Keratinocyte (primary cell): ENCODE measurements at regions not wholly inside any gene's neighbourhood (a gene's known extent, or its start where the extent isn't known, plus 50 kb on each side); places are given as distances from the start of the nearest gene placed in this dataset.

Experiments
- DNase-seq: peaks from one replicate; pipeline ENCODE4 v3.0.0-alpha.2; 2011; ENCODE audit warnings: low read depth, missing footprints, low spot score
- FAIRE-seq: peaks from 2 replicates; lab custom pipeline; 2011; peaks lifted over from hg19 to GRCh38; lab: Jason Lieb, UNC
- H2AFZ ChIP-seq: 2 replicates; pipeline ENCODE4 v1.6.0; 2012; ENCODE audit warnings: low read length, control low read depth, inconsistent platforms; ENCODE audit not compliant: control insufficient read depth
- H3K27ac ChIP-seq: 2 replicates; pipeline ENCODE4 v1.5.1; 2011; ENCODE audit warnings: low read length; ENCODE audit not compliant: control insufficient read depth, insufficient read depth
- H3K27me3 ChIP-seq: 3 replicates; pipeline ENCODE4 v1.6.0; 2011; ENCODE audit warnings: low read length; ENCODE audit not compliant: control insufficient read depth, insufficient read depth; ENCODE audit errors: extremely low read depth
- H3K36me3 ChIP-seq, 2 experiments: 2 replicates in 1 of 2; 3 replicates in 1 of 2; pipeline ENCODE4 v1.5.1; 2011; ENCODE audit warnings: low read length in 2 of 2, mild to moderate bottlenecking in 1 of 2; ENCODE audit not compliant: control insufficient read depth in 2 of 2, insufficient read depth in 2 of 2; ENCODE audit errors: extremely low read depth in 1 of 2
- H3K4me1 ChIP-seq: 3 replicates; pipeline ENCODE4 v1.5.1; 2011; ENCODE audit warnings: low read length; ENCODE audit not compliant: control insufficient read depth, insufficient read depth; ENCODE audit errors: extremely low read depth
- H3K4me2 ChIP-seq: 3 replicates; pipeline ENCODE4 v1.6.0; 2011; ENCODE audit warnings: low read depth, low read length; ENCODE audit not compliant: control insufficient read depth, insufficient read depth; ENCODE audit errors: extremely low read depth
- H3K4me3 ChIP-seq, 3 experiments: fragments of 200-600 bp in 1 of 3; sonication (generic) in 1 of 3; 2 replicates in 2 of 3; 3 replicates in 1 of 3; pipeline ENCODE4 v1.5.1; 2011 to 2016; ENCODE audit warnings: low read length in 3 of 3, mild to moderate bottlenecking in 3 of 3, control low read depth in 2 of 3, inconsistent platforms in 1 of 3, low read depth in 1 of 3, mixed read lengths in 1 of 3, mixed run types in 1 of 3, moderate library complexity in 1 of 3; ENCODE audit not compliant: control insufficient read depth in 2 of 3, insufficient read depth in 2 of 3; ENCODE audit errors: extremely low read depth in 1 of 3
- H3K79me2 ChIP-seq: 2 replicates; pipeline ENCODE4 v1.6.0; 2012; ENCODE audit warnings: low read length; ENCODE audit not compliant: control insufficient read depth, insufficient read depth
- H3K9ac ChIP-seq: 3 replicates; pipeline ENCODE4 v1.6.0; 2011; ENCODE audit warnings: low read length; ENCODE audit not compliant: control insufficient read depth, insufficient read depth; ENCODE audit errors: extremely low read depth
- H3K9me1 ChIP-seq: 3 replicates; pipeline ENCODE4 v1.6.0; 2011; ENCODE audit warnings: low read length; ENCODE audit not compliant: control insufficient read depth, insufficient read depth; ENCODE audit errors: extremely low read depth
- H3K9me3 ChIP-seq: 2 replicates; pipeline ENCODE4 v1.5.1; 2012; ENCODE audit warnings: low read depth, low read length; ENCODE audit not compliant: control insufficient read depth
- H4K20me1 ChIP-seq: 3 replicates; pipeline ENCODE4 v1.6.0; 2011; ENCODE audit warnings: low read length; ENCODE audit not compliant: control insufficient read depth, insufficient read depth; ENCODE audit errors: extremely low read depth
- EZH2 ChIP-seq: IDR thresholded peaks from one replicate; pipeline ENCODE4 v1.6.1; 2012; ENCODE audit warnings: inconsistent platforms, mild to moderate bottlenecking, low read length, moderate library complexity
- dilution Hi-C: fragments of 300-500 bp; cut with MboI; formaldehyde crosslinking; loops from one replicate; pipeline ENCODE4 v1.7.0; 2020; ENCODE audit warnings: low sequenced_read_pairs; ENCODE audit not compliant: extremely low pct_ligation_motif_present
- TF ChIP-seq, protein P1 (sequence below), 3 experiments: IDR thresholded peaks in 1 of 3; conservative IDR thresholded peaks in 1 of 3; optimal IDR thresholded peaks in 1 of 3; 2 replicates in 2 of 3; 3 replicates in 1 of 3; pipeline versions ENCODE3 to v1.5.1; 2011; ENCODE audit warnings: low read length in 3 of 3, mild to moderate bottlenecking in 3 of 3, moderate library complexity in 2 of 3, control low read depth in 1 of 3, inconsistent platforms in 1 of 3; ENCODE audit not compliant: insufficient read depth in 2 of 3; ENCODE audit errors: extremely low read depth in 1 of 3

DNA sequence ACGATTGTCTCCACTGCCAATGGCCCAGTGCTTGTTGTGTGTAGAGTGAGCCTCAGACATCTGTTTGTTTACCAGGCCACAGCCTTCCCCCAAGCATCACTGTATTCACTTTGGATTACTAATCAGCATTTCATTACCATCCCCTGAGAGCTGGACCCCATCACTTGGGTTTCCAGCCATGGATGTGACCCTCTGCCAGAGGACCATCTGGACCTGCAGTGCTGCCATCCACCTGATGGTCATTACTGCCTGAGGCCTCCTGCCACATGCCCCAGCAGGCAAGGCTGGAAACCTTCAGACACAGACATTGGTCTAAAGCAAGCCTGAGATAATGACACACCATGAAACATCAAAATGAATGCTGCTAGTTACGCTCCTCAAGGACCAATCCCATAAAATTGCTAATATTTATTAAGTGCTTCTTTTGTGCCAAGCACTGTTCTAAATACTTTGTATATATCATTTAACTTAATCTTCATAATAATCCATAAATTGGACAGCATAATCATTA lies 2096.3 kb upstream of the CELF4 start:
- Histone ChIP-seq H3K4me3 (no peak overlapping the region), H4K20me1 (no peaks in the 10 kb centered on the region), H3K36me3 (no peaks in the 10 kb centered on the region), H3K4me2 (no peak overlapping the region), H3K9ac (no peak overlapping the region), H2AFZ (no peak overlapping the region), H3K4me1 (peaks cover 9% of the 10 kb centered on the region), H3K27ac (no peak overlapping the region), H3K9me3 (no peaks in the 10 kb centered on the region), H3K27me3 (no peaks in the 10 kb centered on the region), H3K79me2 (no peaks in the 10 kb centered on the region), H3K9me1 (no peaks in the 10 kb centered on the region)
- FAIRE-seq (no peak), DNase-seq (no peak)
- TF ChIP-seq EZH2, result no peak
- TF ChIP-seq, protein P1, sequence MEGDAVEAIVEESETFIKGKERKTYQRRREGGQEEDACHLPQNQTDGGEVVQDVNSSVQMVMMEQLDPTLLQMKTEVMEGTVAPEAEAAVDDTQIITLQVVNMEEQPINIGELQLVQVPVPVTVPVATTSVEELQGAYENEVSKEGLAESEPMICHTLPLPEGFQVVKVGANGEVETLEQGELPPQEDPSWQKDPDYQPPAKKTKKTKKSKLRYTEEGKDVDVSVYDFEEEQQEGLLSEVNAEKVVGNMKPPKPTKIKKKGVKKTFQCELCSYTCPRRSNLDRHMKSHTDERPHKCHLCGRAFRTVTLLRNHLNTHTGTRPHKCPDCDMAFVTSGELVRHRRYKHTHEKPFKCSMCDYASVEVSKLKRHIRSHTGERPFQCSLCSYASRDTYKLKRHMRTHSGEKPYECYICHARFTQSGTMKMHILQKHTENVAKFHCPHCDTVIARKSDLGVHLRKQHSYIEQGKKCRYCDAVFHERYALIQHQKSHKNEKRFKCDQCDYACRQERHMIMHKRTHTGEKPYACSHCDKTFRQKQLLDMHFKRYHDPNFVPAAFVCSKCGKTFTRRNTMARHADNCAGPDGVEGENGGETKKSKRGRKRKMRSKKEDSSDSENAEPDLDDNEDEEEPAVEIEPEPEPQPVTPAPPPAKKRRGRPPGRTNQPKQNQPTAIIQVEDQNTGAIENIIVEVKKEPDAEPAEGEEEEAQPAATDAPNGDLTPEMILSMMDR (optimal IDR thresholded peaks at IDR 0.05 in 1 of 3, IDR thresholded peaks at IDR 0.05 in 1 of 3, conservative IDR thresholded peaks at IDR 0.05 in 1 of 3; ENCODE audit: extremely low read depth in 1 of 3, insufficient read depth in 2 of 3, low read length in 3 of 3), result no peak
- dilution Hi-C loops, result no loop called here

DNA sequence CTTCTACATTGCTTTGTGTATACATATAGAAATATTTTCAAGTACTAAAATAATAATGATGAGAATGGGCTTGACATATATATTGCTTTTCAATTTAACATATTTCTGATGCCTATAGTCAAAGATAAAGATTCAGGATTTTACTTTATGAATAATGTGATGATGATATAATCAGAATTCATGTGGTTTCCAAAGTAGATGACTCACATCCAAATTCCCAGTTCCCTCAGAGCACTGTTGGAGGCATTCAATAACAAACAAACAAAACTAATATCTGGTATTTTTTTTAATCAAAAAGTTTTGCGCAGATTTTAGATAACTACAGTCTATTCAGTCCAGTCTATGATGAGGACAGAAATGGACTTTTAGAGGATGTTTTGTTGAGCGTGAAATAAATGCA lies 2094.5 kb upstream of the CELF4 start:
- Histone ChIP-seq H3K9me1 (no peaks in the 10 kb centered on the region), H3K9ac (no peak overlapping the region), H3K4me1 (peaks cover 16% of the 10 kb centered on the region), H3K27me3 (no peaks in the 10 kb centered on the region), H2AFZ (no peak overlapping the region), H3K4me2 (no peak overlapping the region), H3K27ac (no peak overlapping the region), H3K36me3 (no peaks in the 10 kb centered on the region), H4K20me1 (no peaks in the 10 kb centered on the region), H3K4me3 (no peak overlapping the region), H3K9me3 (no peaks in the 10 kb centered on the region), H3K79me2 (no peaks in the 10 kb centered on the region)
- DNase-seq, result no peak
- TF ChIP-seq EZH2, result no peak
- TF ChIP-seq, protein P1 (optimal IDR thresholded peaks at IDR 0.05 in 1 of 3, IDR thresholded peaks at IDR 0.05 in 1 of 3, conservative IDR thresholded peaks at IDR 0.05 in 1 of 3; ENCODE audit: extremely low read depth in 1 of 3, insufficient read depth in 2 of 3, low read length in 3 of 3), result no peak
- FAIRE-seq, result no peak
- dilution Hi-C loops, result no loop called here
